HepG2 (cell line): ENCODE measurements at regions not wholly inside any gene's neighbourhood (a gene's known extent, or its start where the extent isn't known, plus 50 kb on each side); places are given as distances from the start of the nearest gene placed in this dataset.
A peak's percentile ranks its signal among the peaks of the same experiment; 100 is the strongest.

Experiments
- HMG20B ChIP-seq: conservative IDR thresholded peaks from 2 replicates; pipeline ENCODE4 v1.6.1; 2016; ENCODE audit warnings: missing genetic modification reagents, missing compliant biosample characterization
- MED8 ChIP-seq: sonication (generic); formaldehyde crosslinking; IDR thresholded peaks from 2 replicates; pipeline ENCODE4 v1.8.1; 2023; ENCODE audit warnings: mild to moderate bottlenecking, missing genetic modification reagents; ENCODE audit not compliant: insufficient replicate concordance
- MIER2 ChIP-seq: IDR thresholded peaks from 2 replicates; pipeline ENCODE4 v1.6.1; 2016; ENCODE audit warnings: missing biosample characterization, missing genetic modification reagents
- NONO ChIP-seq, 2 experiments: fragments of 450-650 bp in 1 of 2; sonication (generic) in 1 of 2; formaldehyde crosslinking in 1 of 2; IDR thresholded peaks in 1 of 2; conservative IDR thresholded peaks in 1 of 2; 2 replicates each; pipeline versions ENCODE4 v1.6.1 to v1.8.0; 2017 to 2022; ENCODE audit warnings: mild to moderate bottlenecking in 1 of 2, missing genetic modification reagents in 1 of 2, moderate library complexity in 1 of 2
- RFX5 ChIP-seq: IDR thresholded peaks from 2 replicates; pipeline ENCODE4 v1.6.1; 2011; ENCODE audit warnings: low read depth, low read length, improper control_type of control experiment
- ZC3H13 ChIP-seq: sonication (generic); formaldehyde crosslinking; IDR thresholded peaks from 2 replicates; pipeline ENCODE4 v1.8.1; 2023; ENCODE audit warnings: mild to moderate bottlenecking, missing genetic modification reagents, moderate library complexity
- ZIK1 ChIP-seq: sonication (generic); formaldehyde crosslinking; IDR thresholded peaks from 2 replicates; pipeline ENCODE4 v1.5.0; 2020; ENCODE audit warnings: mild to moderate bottlenecking, low read depth, missing genetic modification reagents, borderline replicate concordance
- ZNF20 ChIP-seq: sonication (generic); formaldehyde crosslinking; IDR thresholded peaks from 2 replicates; pipeline ENCODE4 v1.4.0; 2020; ENCODE audit warnings: mild to moderate bottlenecking, moderate library complexity, missing genetic modification reagents
- ZNF510 ChIP-seq: sonication (generic); formaldehyde crosslinking; IDR thresholded peaks from 2 replicates; pipeline ENCODE4 v1.4.0; 2020; ENCODE audit warnings: low read depth, mild to moderate bottlenecking, missing genetic modification reagents
- ZNF652 ChIP-seq: IDR thresholded peaks from 2 replicates; pipeline ENCODE4 v1.6.1; 2016; ENCODE audit warnings: low read depth, borderline replicate concordance
- TF ChIP-seq, protein P1 (sequence below): sonication (generic); formaldehyde crosslinking; IDR thresholded peaks from 2 replicates; pipeline ENCODE4 v1.4.0; 2020; ENCODE audit warnings: missing genetic modification reagents, borderline replicate concordance
- TF ChIP-seq, protein P2 (sequence below): sonication (generic); formaldehyde crosslinking; IDR thresholded peaks from 2 replicates; pipeline ENCODE4 v1.9.0; 2021; ENCODE audit warnings: missing genetic modification reagents, borderline replicate concordance
- TF ChIP-seq, protein P3 (sequence below): sonication (generic); formaldehyde crosslinking; IDR thresholded peaks from 2 replicates; pipeline ENCODE4 v1.4.0; 2020; ENCODE audit warnings: missing genetic modification reagents, mild to moderate bottlenecking, borderline replicate concordance
- TF ChIP-seq, protein P4 (sequence below): sonication (generic); formaldehyde crosslinking; IDR thresholded peaks from 2 replicates; pipeline ENCODE4 v1.8.0; 2022; ENCODE audit warnings: missing genetic modification reagents, mild to moderate bottlenecking, borderline replicate concordance
- TF ChIP-seq, protein P5 (sequence below): sonication (generic); formaldehyde crosslinking; IDR thresholded peaks from 2 replicates; pipeline ENCODE4 v1.8.0; 2022; ENCODE audit warnings: mild to moderate bottlenecking, missing genetic modification reagents; ENCODE audit not compliant: insufficient replicate concordance
- TF ChIP-seq, protein P6 (sequence below): sonication (generic); formaldehyde crosslinking; IDR thresholded peaks from 2 replicates; pipeline ENCODE4 v1.8.1; 2022; ENCODE audit warnings: low read depth, mild to moderate bottlenecking, missing genetic modification reagents

DNA sequence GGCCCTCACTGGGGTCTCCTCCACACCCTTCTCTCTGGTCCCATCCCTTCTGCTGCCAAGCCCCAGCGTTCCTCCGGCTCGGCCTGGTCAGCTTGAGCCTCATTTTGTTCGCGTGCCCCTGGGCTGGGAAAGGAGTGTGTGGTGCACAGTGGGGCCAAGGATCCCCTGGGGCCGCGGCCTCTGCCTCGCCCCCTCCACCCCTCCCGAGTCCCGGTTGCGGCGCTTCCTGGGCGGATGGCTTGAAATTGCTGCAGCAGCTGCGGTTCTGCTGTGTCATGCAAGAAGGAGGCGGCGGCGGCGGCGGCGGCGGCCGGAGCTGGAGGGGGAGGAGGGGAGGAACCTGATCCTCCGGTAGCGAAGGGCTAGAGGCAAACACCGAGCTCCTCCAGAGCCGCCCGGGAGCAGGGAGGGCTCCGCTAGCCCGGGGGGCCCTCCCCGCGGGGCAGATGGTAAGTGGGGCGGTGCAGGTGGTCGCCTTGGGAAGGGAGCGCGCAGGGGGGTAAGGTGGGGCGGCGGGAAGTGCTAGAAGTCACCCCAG is 217.8 kb upstream of the MKLN1 start (continued):
- TF ChIP-seq, protein P1, sequence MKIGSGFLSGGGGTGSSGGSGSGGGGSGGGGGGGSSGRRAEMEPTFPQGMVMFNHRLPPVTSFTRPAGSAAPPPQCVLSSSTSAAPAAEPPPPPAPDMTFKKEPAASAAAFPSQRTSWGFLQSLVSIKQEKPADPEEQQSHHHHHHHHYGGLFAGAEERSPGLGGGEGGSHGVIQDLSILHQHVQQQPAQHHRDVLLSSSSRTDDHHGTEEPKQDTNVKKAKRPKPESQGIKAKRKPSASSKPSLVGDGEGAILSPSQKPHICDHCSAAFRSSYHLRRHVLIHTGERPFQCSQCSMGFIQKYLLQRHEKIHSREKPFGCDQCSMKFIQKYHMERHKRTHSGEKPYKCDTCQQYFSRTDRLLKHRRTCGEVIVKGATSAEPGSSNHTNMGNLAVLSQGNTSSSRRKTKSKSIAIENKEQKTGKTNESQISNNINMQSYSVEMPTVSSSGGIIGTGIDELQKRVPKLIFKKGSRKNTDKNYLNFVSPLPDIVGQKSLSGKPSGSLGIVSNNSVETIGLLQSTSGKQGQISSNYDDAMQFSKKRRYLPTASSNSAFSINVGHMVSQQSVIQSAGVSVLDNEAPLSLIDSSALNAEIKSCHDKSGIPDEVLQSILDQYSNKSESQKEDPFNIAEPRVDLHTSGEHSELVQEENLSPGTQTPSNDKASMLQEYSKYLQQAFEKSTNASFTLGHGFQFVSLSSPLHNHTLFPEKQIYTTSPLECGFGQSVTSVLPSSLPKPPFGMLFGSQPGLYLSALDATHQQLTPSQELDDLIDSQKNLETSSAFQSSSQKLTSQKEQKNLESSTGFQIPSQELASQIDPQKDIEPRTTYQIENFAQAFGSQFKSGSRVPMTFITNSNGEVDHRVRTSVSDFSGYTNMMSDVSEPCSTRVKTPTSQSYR, result peak; percentile 52; the same call in 1 of the 2 replicates
- TF ChIP-seq, protein P2, sequence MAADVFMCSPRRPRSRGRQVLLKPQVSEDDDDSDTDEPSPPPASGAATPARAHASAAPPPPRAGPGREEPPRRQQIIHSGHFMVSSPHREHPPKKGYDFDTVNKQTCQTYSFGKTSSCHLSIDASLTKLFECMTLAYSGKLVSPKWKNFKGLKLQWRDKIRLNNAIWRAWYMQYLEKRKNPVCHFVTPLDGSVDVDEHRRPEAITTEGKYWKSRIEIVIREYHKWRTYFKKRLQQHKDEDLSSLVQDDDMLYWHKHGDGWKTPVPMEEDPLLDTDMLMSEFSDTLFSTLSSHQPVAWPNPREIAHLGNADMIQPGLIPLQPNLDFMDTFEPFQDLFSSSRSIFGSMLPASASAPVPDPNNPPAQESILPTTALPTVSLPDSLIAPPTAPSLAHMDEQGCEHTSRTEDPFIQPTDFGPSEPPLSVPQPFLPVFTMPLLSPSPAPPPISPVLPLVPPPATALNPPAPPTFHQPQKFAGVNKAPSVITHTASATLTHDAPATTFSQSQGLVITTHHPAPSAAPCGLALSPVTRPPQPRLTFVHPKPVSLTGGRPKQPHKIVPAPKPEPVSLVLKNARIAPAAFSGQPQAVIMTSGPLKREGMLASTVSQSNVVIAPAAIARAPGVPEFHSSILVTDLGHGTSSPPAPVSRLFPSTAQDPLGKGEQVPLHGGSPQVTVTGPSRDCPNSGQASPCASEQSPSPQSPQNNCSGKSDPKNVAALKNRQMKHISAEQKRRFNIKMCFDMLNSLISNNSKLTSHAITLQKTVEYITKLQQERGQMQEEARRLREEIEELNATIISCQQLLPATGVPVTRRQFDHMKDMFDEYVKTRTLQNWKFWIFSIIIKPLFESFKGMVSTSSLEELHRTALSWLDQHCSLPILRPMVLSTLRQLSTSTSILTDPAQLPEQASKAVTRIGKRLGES (CRISPR knock-in tag), result no peak
- TF ChIP-seq ZNF20 (CRISPR knock-in tag) (no peak), HMG20B (CRISPR knock-in tag) (no peak), NONO (IDR thresholded peaks at IDR 0.05) (no peak), NONO (CRISPR knock-in tag; conservative IDR thresholded peaks at IDR 0.05) (no peak), ZNF510 (CRISPR knock-in tag) (0 out of 2 replicates have a peak, but pooled peaks have one; percentile 59), ZC3H13 (CRISPR knock-in tag) (no peak), MED8 (no peak), ZNF652 (CRISPR knock-in tag) (no peak), MIER2 (CRISPR knock-in tag) (no peak), ZIK1 (CRISPR knock-in tag) (no peak), RFX5 (no peak)
- TF ChIP-seq, protein P3, sequence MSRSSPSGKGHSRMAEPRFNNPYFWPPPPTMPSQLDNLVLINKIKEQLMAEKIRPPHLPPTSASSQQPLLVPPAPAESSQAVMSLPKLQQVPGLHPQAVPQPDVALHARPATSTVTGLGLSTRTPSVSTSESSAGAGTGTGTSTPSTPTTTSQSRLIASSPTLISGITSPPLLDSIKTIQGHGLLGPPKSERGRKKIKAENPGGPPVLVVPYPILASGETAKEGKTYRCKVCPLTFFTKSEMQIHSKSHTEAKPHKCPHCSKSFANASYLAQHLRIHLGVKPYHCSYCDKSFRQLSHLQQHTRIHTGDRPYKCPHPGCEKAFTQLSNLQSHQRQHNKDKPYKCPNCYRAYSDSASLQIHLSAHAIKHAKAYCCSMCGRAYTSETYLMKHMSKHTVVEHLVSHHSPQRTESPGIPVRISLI (CRISPR knock-in tag), result no peak
- TF ChIP-seq, protein P4, sequence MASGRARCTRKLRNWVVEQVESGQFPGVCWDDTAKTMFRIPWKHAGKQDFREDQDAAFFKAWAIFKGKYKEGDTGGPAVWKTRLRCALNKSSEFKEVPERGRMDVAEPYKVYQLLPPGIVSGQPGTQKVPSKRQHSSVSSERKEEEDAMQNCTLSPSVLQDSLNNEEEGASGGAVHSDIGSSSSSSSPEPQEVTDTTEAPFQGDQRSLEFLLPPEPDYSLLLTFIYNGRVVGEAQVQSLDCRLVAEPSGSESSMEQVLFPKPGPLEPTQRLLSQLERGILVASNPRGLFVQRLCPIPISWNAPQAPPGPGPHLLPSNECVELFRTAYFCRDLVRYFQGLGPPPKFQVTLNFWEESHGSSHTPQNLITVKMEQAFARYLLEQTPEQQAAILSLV, result no peak
- TF ChIP-seq, protein P5, sequence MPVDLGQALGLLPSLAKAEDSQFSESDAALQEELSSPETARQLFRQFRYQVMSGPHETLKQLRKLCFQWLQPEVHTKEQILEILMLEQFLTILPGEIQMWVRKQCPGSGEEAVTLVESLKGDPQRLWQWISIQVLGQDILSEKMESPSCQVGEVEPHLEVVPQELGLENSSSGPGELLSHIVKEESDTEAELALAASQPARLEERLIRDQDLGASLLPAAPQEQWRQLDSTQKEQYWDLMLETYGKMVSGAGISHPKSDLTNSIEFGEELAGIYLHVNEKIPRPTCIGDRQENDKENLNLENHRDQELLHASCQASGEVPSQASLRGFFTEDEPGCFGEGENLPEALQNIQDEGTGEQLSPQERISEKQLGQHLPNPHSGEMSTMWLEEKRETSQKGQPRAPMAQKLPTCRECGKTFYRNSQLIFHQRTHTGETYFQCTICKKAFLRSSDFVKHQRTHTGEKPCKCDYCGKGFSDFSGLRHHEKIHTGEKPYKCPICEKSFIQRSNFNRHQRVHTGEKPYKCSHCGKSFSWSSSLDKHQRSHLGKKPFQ (CRISPR knock-in tag), result no peak
- TF ChIP-seq, protein P6, sequence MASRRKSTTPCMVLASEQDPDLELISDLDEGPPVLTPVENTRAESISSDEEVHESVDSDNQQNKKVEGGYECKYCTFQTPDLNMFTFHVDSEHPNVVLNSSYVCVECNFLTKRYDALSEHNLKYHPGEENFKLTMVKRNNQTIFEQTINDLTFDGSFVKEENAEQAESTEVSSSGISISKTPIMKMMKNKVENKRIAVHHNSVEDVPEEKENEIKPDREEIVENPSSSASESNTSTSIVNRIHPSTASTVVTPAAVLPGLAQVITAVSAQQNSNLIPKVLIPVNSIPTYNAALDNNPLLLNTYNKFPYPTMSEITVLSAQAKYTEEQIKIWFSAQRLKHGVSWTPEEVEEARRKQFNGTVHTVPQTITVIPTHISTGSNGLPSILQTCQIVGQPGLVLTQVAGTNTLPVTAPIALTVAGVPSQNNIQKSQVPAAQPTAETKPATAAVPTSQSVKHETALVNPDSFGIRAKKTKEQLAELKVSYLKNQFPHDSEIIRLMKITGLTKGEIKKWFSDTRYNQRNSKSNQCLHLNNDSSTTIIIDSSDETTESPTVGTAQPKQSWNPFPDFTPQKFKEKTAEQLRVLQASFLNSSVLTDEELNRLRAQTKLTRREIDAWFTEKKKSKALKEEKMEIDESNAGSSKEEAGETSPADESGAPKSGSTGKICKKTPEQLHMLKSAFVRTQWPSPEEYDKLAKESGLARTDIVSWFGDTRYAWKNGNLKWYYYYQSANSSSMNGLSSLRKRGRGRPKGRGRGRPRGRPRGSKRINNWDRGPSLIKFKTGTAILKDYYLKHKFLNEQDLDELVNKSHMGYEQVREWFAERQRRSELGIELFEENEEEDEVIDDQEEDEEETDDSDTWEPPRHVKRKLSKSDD (CRISPR knock-in tag), result no peak
